Testis (tissue), 2 donors: ENCODE measurements at regions not wholly inside any gene's neighbourhood (a gene's known extent, or its start where the extent isn't known, plus 50 kb on each side); places are given as distances from the start of the nearest gene placed in this dataset.
"Not testable (repeated sequence)": the region's sequence is repeated elsewhere in the genome, so short reads cannot be mapped to it uniquely, and the experiment has no call there.

Experiments
- CTCF ChIP-seq, 3 experiments: fragments of 450-650 bp in 2 of 3; fragments of 200-600 bp in 1 of 3; sonication (generic) in 1 of 3; IDR thresholded peaks; one replicate each; pipeline ENCODE4 v1.5.1; 2016 to 2019; ENCODE audit warnings: antibody characterized with exemption in 3 of 3, mild to moderate bottlenecking in 2 of 3, moderate library complexity in 1 of 3
- POLR2A ChIP-seq: fragments of 450-650 bp; IDR thresholded peaks from one replicate; pipeline ENCODE4 v1.6.1; 2017; ENCODE audit warnings: antibody characterized with exemption, mild to moderate bottlenecking, moderate library complexity

DNA sequence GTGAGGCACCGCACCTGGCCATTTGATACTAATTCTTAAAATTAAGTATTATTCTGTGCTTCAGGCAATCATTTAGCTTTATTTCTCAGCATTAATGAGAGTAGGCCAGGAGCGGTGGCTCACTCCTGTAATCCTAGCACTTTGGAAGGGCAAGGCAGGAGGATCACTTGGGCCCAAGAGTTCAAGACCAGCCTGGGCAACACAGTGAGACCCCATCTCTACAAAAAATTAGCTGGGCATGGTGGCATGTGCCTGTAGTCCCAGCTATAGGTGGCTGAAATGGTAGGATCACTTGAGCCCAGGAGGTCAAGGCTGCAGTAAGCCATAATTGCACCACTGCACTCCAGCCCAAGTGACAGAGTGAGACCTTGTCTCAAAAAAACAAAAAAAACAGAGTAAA lies 195.3 kb upstream of the SEMA6A start:
- TF ChIP-seq CTCF (IDR thresholded peaks at IDR 0.05); POLR2A: not testable (repeated sequence)
